Testis (tissue), 2 donors: ENCODE measurements at regions not wholly inside any gene's neighbourhood (a gene's known extent, or its start where the extent isn't known, plus 50 kb on each side); places are given as distances from the start of the nearest gene placed in this dataset.
"Not testable (repeated sequence)": the region's sequence is repeated elsewhere in the genome, so short reads cannot be mapped to it uniquely, and the experiment has no call there.

Experiments
- DNase-seq: peaks from one replicate; pipeline ENCODE4 v3.0.0-alpha.2; 2019
- H3K27ac ChIP-seq, 2 donors: fragments of 200-600 bp; sonication (generic); one replicate each; pipeline ENCODE4 v1.5.1; 2019
- H3K27me3 ChIP-seq: fragments of 200-600 bp; sonication (generic); one replicate; pipeline ENCODE4 v1.5.1; 2019
- H3K36me3 ChIP-seq: fragments of 200-600 bp; sonication (generic); one replicate; pipeline ENCODE4 v1.5.1; 2017; ENCODE audit warnings: low read depth; ENCODE audit errors: missing control alignments
- H3K4me1 ChIP-seq: fragments of 200-600 bp; sonication (generic); one replicate; pipeline ENCODE4 v1.5.1; 2019
- H3K4me3 ChIP-seq, 2 donors: fragments of 200-600 bp; sonication (generic); one replicate each; pipeline ENCODE4 v1.5.1; 2017 to 2019
- H3K9me3 ChIP-seq: fragments of 200-600 bp; sonication (generic); one replicate; pipeline ENCODE4 v1.5.1; 2017
- POLR2A ChIP-seq: fragments of 450-650 bp; IDR thresholded peaks from one replicate; pipeline ENCODE4 v1.6.1; 2017; ENCODE audit warnings: antibody characterized with exemption, mild to moderate bottlenecking, moderate library complexity
- WGBS, 2 donors: methylation state at CpG; one replicate each; pipeline ENCODE4 v1.1.5; 2018; 5-methylcytosine and 5-hydroxymethylcytosine counted together
- intact Hi-C: fragments of 100-400 bp; cut with DNase I; formaldehyde crosslinking; loops from one replicate; pipeline ENCODE4 v1.15.1; 2023; ENCODE audit warnings: low total_unique reads
- TF ChIP-seq, protein P1 (sequence below), 3 experiments: fragments of 450-650 bp in 2 of 3; fragments of 200-600 bp in 1 of 3; sonication (generic) in 1 of 3; IDR thresholded peaks; one replicate each; pipeline ENCODE4 v1.5.1; 2016 to 2019; ENCODE audit warnings: antibody characterized with exemption in 3 of 3, mild to moderate bottlenecking in 2 of 3, moderate library complexity in 1 of 3

DNA sequence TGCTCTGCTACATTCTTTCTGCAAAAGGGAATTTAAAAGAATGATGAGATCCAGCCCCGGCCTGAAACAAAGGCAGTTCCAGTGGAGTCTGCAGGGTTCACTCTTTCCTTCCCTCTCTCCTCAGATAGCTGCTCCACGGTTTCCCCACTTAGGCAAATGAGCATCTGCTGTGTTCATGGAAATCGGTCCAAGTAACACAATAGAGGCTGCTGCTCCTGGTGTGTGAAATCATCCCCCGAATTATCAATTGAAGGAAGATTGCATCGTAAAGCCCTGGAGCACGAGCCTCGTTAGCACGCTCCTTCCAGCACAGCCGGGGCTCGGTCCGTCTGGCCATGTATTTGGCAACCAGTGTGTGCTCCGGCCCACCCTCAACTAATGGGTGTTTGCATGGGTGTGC lies 108.3 kb upstream of the DPP6 start:
- Histone ChIP-seq H3K9me3 (no peaks in the 10 kb centered on the region), H3K36me3 (no peaks in the 10 kb centered on the region), H3K27ac (no peak overlapping the region), H3K4me1 (no peaks in the 10 kb centered on the region), H3K4me3 (no peak overlapping the region), H3K27me3 (no peaks in the 10 kb centered on the region)
- 42 to 47% methylated on average over 12 of the region's 12 CpGs for WGBS, 2 donors
- DNase-seq = no peak
- TF ChIP-seq POLR2A = no peak
- intact Hi-C loops = no loop called here

GRCh38 chr7:153948060-153948459 lies 104.1 kb upstream of the DPP6 start:
- no peaks in the 10 kb centered on the region for H3K27me3 ChIP-seq
- no peak overlapping the region for H3K4me3 ChIP-seq
- intact Hi-C loops = no loop called here
- TF ChIP-seq POLR2A = no peak
- TF ChIP-seq, protein P1, sequence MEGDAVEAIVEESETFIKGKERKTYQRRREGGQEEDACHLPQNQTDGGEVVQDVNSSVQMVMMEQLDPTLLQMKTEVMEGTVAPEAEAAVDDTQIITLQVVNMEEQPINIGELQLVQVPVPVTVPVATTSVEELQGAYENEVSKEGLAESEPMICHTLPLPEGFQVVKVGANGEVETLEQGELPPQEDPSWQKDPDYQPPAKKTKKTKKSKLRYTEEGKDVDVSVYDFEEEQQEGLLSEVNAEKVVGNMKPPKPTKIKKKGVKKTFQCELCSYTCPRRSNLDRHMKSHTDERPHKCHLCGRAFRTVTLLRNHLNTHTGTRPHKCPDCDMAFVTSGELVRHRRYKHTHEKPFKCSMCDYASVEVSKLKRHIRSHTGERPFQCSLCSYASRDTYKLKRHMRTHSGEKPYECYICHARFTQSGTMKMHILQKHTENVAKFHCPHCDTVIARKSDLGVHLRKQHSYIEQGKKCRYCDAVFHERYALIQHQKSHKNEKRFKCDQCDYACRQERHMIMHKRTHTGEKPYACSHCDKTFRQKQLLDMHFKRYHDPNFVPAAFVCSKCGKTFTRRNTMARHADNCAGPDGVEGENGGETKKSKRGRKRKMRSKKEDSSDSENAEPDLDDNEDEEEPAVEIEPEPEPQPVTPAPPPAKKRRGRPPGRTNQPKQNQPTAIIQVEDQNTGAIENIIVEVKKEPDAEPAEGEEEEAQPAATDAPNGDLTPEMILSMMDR (IDR thresholded peaks at IDR 0.05) = no peak
- 44 to 48% methylated on average over 2 of the region's 2 CpGs for WGBS, 2 donors
- H3K9me3 ChIP-seq = no peaks in the 10 kb centered on the region
- no peak for DNase-seq
- no peak overlapping the region for H3K27ac ChIP-seq
- no peaks in the 10 kb centered on the region for H3K4me1 ChIP-seq
- no peaks in the 10 kb centered on the region for H3K36me3 ChIP-seq

- H3K36me3 ChIP-seq = no peaks in the 10 kb centered on the region
- WGBS, 2 donors = 59 to 62% methylated on average over 10 of the region's 10 CpGs
- H3K27ac ChIP-seq = no peak overlapping the region
- no peak overlapping the region for H3K4me3 ChIP-seq
- H3K9me3 ChIP-seq = no peaks in the 10 kb centered on the region
- H3K4me1 ChIP-seq = no peaks in the 10 kb centered on the region
- no peaks in the 10 kb centered on the region for H3K27me3 ChIP-seq
- no peak for DNase-seq
- intact Hi-C loops = no loop called here
- TF ChIP-seq, protein P1 (IDR thresholded peaks at IDR 0.05) = no peak
- TF ChIP-seq POLR2A = no peak
Observed at GRCh38 chr7:153951316-153951715, 100.9 kb upstream of the DPP6 start.

GRCh38 chr7:153954477-153954876 lies 97.7 kb upstream of the DPP6 start:
- Histone ChIP-seq H3K27ac (no peak overlapping the region), H3K9me3 (no peaks in the 10 kb centered on the region), H3K27me3 (no peaks in the 10 kb centered on the region), H3K4me1 (no peaks in the 10 kb centered on the region), H3K36me3 (no peaks in the 10 kb centered on the region), H3K4me3 (no peak overlapping the region)
- intact Hi-C loops = no loop called here
- no peak for DNase-seq
- WGBS, 2 donors = 86 to 95% methylated on average over 4 of the region's 4 CpGs
- no peak for TF ChIP-seq POLR2A
- TF ChIP-seq, protein P1 (IDR thresholded peaks at IDR 0.05) = no peak

DNA sequence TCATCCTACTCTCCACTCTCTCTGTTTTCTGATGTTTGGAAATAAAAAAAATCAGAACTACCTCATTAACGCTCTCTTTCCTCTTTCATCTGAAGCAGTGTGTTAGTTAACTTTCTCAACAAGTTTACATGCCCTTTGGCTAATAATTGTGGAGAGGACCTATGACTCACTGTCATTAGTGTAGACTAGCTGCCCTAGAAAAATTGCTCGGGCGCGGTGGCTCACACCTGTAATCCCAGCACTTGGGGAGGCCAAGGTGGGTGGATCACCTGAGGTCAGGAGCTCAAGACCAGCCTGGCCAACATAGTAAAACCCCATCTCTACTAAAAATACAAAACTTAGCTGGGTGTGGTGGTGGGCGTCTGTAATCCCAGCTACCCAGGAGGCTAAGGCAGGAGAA lies 94.5 kb upstream of the DPP6 start:
- H3K9me3 ChIP-seq, H3K27me3 ChIP-seq, H3K4me3 ChIP-seq, H3K4me1 ChIP-seq, H3K36me3 ChIP-seq, intact Hi-C loops, H3K27ac ChIP-seq, DNase-seq: not testable (repeated sequence)
- 85 to 86% methylated on average over 5 of the region's 5 CpGs for WGBS, 2 donors

DNA sequence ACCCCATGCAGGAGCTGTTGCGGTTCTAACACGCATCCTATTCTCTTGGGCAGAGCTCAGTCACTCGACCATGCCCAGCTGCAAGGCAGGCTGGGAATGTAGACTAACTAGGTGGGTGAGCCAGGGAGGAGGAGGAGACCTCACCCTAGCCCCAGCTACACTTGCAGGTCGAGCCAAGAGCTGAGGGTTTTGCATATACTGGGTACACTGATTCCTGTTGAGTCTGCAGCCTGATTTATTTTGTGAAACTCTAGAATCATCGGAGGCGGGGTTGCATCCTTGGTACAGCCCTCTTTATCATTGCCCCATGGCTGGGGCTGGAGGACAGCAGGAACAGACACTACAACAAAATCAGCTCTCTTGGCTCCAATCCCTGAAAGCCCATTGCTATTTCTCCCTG lies 93.8 kb upstream of the DPP6 start:
- H3K4me1 ChIP-seq, H3K27me3 ChIP-seq, intact Hi-C loops, H3K36me3 ChIP-seq, H3K27ac ChIP-seq, H3K9me3 ChIP-seq, DNase-seq, H3K4me3 ChIP-seq: not testable (repeated sequence)
- WGBS, 2 donors = 45 to 54% methylated on average over 4 to 6 of the region's 6 CpGs

DNA sequence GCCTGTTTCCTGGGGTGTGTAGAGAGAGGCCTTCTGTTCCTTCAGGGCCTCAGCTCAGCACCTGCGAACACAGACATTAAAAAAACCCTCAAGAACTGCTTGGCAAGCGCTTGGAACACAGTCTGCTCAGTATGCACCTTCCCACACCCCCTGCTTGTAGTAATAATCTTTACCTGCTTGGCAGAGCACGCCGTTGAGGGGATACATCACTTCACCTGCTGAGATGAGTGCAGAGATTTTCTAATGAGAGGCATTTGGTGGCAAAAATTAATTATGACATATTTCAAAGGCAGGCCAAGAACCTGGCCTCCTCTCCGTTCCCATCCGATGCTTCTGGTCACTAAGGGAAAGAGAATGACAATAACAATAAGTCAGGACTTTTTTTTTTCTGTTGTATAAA lies 93.4 kb upstream of the DPP6 start:
- H3K4me3 ChIP-seq, H3K9me3 ChIP-seq, DNase-seq, H3K4me1 ChIP-seq, intact Hi-C loops, H3K27me3 ChIP-seq, H3K36me3 ChIP-seq, H3K27ac ChIP-seq: not testable (repeated sequence)
- WGBS, 2 donors = 60% methylated on average over 6 of the region's 6 CpGs

DNA sequence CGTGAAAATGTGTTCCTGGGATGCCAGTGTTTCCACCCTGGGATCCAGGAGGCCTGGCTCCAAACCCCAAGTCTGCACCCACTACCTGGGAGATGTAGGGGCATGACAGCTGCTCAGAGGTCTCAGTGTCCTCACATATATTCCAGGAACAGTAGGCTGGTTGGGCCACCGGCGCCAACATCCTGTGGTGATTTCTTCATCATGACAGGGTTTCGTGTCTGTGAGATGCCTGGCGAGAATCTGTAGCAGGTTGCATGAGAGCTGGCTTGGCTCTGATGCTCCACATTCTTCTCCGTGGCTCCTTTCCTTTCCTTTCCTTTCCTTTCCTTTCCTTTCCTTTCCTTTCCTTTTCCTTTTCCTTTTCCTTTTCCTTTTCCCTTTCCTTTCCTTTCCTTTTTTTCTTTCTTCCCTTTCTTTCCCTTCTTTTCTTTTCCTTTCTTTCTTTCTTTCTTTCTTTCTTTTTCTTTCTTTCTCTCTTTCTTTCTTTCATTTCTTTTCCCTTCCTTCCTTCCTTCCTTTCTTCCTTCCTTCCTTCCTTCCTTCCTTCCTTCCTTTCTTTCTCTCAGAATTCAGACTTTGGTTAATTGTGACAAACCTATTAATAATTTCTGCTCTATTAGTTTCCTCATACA lies 87.6 kb upstream of the DPP6 start:
- H3K9me3 ChIP-seq, H3K36me3 ChIP-seq, H3K4me3 ChIP-seq, H3K4me1 ChIP-seq, H3K27ac ChIP-seq, DNase-seq, intact Hi-C loops, H3K27me3 ChIP-seq: not testable (repeated sequence)
- 94% methylated on average over 6 of the region's 6 CpGs for WGBS, 2 donors

- DNase-seq, intact Hi-C loops, H3K36me3 ChIP-seq, H3K27me3 ChIP-seq, H3K9me3 ChIP-seq, H3K4me1 ChIP-seq, H3K27ac ChIP-seq, H3K4me3 ChIP-seq: not testable (repeated sequence)
- 77 to 85% methylated on average over 3 to 4 of the region's 4 CpGs for WGBS, 2 donors
Observed at GRCh38 chr7:153969016-153969415, 83.2 kb upstream of the DPP6 start.

DNA sequence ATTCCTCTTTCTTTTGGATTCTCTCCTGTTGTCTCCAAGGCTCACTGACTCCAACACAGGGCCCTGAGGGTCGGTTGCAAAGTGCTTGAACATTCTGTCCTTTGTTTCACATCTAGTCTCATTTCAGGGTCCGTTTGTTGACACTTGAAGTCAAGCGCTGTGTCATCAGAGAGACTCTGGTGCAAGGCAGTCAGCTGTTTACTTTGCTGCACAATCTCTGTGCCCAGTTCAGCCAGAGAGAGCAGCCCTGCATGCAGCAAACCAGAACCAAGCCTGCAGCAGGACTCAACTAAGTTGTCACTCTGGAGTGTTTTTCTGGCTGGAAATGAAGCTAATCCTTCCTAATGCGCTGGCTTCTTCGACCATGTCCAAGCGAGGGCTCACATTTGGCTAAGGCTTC lies 77.6 kb upstream of the DPP6 start:
- H3K9me3 ChIP-seq, intact Hi-C loops, H3K4me1 ChIP-seq, H3K27me3 ChIP-seq, H3K27ac ChIP-seq, H3K4me3 ChIP-seq, H3K36me3 ChIP-seq, DNase-seq: not testable (repeated sequence)
- WGBS, 2 donors = 69 to 71% methylated on average over 6 of the region's 6 CpGs
